ENCODE measurements at regions not wholly inside any gene's neighbourhood (a gene's known extent, or its start where the extent isn't known, plus 50 kb on each side); places are given as distances from the start of the nearest gene placed in this dataset.

- Histone ChIP-seq H3K4me1 (ENCODE audit: control insufficient read depth, insufficient read depth, low read length, poor library complexity, severe bottlenecking) (no peaks in the 10 kb centered on the region), H3K9me3 (ENCODE audit: control insufficient read depth, low read length) (no peaks in the 10 kb centered on the region), H3K27me3 (replicated peaks; ENCODE audit: control insufficient read depth, insufficient read depth, low read length, poor library complexity, severe bottlenecking) (no peaks in the 10 kb centered on the region), H3K4me3 (ENCODE audit: insufficient read depth, low read depth, low read length, poor library complexity, severe bottlenecking) (no peak overlapping the region), H3K27ac (ENCODE audit: insufficient read depth, low read length, poor library complexity, severe bottlenecking) (no peak overlapping the region), H3K36me3 (ENCODE audit: control insufficient read depth, insufficient read depth, low read length) (no peaks in the 10 kb centered on the region)
- no peak for DNase-seq
Observed at GRCh38 chr17:71527311-71527710, 593.5 kb upstream of the SOX9 start.

GRCh38 chr17:71528210-71528609 lies 592.6 kb upstream of the SOX9 start:
- H3K27ac ChIP-seq (ENCODE audit: insufficient read depth, low read length, poor library complexity, severe bottlenecking), result no peak overlapping the region
- no peaks in the 10 kb centered on the region for H3K27me3 ChIP-seq (replicated peaks; ENCODE audit: control insufficient read depth, insufficient read depth, low read length, poor library complexity, severe bottlenecking)
- H3K9me3 ChIP-seq (ENCODE audit: control insufficient read depth, low read length), result no peaks in the 10 kb centered on the region
- DNase-seq, result no peak
- H3K4me1 ChIP-seq (ENCODE audit: control insufficient read depth, insufficient read depth, low read length, poor library complexity, severe bottlenecking), result no peaks in the 10 kb centered on the region
- no peaks in the 10 kb centered on the region for H3K36me3 ChIP-seq (ENCODE audit: control insufficient read depth, insufficient read depth, low read length)
- no peak overlapping the region for H3K4me3 ChIP-seq (ENCODE audit: insufficient read depth, low read depth, low read length, poor library complexity, severe bottlenecking)

- H3K27ac ChIP-seq (ENCODE audit: insufficient read depth, low read length, poor library complexity, severe bottlenecking), result no peak overlapping the region
- no peaks in the 10 kb centered on the region for H3K9me3 ChIP-seq (ENCODE audit: control insufficient read depth, low read length)
Observed at GRCh38 chr17:71530248-71530647, 590.6 kb upstream of the SOX9 start.

DNA sequence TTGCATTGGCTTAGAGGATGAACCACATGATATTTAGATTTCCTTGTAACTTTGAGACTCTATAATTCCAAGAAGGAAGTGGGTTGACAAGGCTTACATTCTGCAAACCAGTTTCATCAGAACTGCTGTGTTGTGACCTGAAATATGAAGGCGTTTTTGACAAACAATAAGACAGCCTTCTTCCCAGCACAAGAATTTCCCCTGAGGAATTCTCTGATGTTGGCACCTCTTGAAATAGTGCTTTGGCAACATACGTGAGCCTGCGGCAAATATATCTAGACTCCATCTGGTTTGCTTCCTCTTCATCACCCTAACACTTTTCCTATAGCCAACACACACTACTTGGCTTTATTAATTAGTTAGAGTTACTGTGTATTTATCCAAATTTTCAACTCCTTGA lies 585.5 kb upstream of the SOX9 start:
- Histone ChIP-seq H3K4me1 (ENCODE audit: control insufficient read depth, insufficient read depth, low read length, poor library complexity, severe bottlenecking) (no peaks in the 10 kb centered on the region), H3K27me3 (replicated peaks; ENCODE audit: control insufficient read depth, insufficient read depth, low read length, poor library complexity, severe bottlenecking) (no peaks in the 10 kb centered on the region), H3K36me3 (ENCODE audit: control insufficient read depth, insufficient read depth, low read length) (no peaks in the 10 kb centered on the region), H3K4me3 (ENCODE audit: insufficient read depth, low read depth, low read length, poor library complexity, severe bottlenecking) (no peak overlapping the region), H3K27ac (ENCODE audit: insufficient read depth, low read length, poor library complexity, severe bottlenecking) (no peak overlapping the region), H3K9me3 (ENCODE audit: control insufficient read depth, low read length) (no peaks in the 10 kb centered on the region)
- no peak for DNase-seq

More at GRCh38 chr17:71530248-71530647, 590.6 kb upstream of the SOX9 start:
- Histone ChIP-seq H3K4me1 (ENCODE audit: control insufficient read depth, insufficient read depth, low read length, poor library complexity, severe bottlenecking) (no peaks in the 10 kb centered on the region), H3K4me3 (ENCODE audit: insufficient read depth, low read depth, low read length, poor library complexity, severe bottlenecking) (no peak overlapping the region), H3K27me3 (replicated peaks; ENCODE audit: control insufficient read depth, insufficient read depth, low read length, poor library complexity, severe bottlenecking) (no peaks in the 10 kb centered on the region), H3K36me3 (ENCODE audit: control insufficient read depth, insufficient read depth, low read length) (no peaks in the 10 kb centered on the region)
- DNase-seq, result no peak

GRCh38 chr17:71546419-71546818 lies 574.4 kb upstream of the SOX9 start:
- no peak overlapping the region for H3K27ac ChIP-seq (ENCODE audit: insufficient read depth, low read length, poor library complexity, severe bottlenecking)
- no peaks in the 10 kb centered on the region for H3K9me3 ChIP-seq (ENCODE audit: control insufficient read depth, low read length)
- H3K4me3 ChIP-seq (ENCODE audit: insufficient read depth, low read depth, low read length, poor library complexity, severe bottlenecking), result no peak overlapping the region
- no peak for DNase-seq
- no peaks in the 10 kb centered on the region for H3K36me3 ChIP-seq (ENCODE audit: control insufficient read depth, insufficient read depth, low read length)
- H3K4me1 ChIP-seq (ENCODE audit: control insufficient read depth, insufficient read depth, low read length, poor library complexity, severe bottlenecking), result no peaks in the 10 kb centered on the region
- no peaks in the 10 kb centered on the region for H3K27me3 ChIP-seq (replicated peaks; ENCODE audit: control insufficient read depth, insufficient read depth, low read length, poor library complexity, severe bottlenecking)

DNA sequence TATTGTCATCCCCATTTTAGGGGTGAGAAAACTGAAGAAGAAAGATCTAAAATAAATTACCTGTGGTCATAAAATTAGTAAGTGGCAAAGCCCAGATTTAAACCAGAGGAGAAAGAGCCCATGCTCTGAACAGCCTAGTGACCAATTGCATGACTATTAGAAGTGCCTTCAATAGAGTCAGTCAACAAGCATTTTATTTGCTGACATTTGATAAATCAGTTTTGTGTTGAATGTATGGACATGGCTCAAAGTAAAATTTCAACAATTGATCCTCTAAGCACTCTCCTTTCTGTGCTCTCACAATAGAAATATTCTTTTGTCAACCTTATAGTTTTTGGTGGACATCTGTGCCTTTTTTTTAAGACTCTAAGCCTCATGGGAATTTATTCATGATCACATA lies 572.9 kb upstream of the SOX9 start:
- H3K9me3 ChIP-seq (ENCODE audit: control insufficient read depth, low read length), result no peaks in the 10 kb centered on the region
- no peak overlapping the region for H3K4me3 ChIP-seq (ENCODE audit: insufficient read depth, low read depth, low read length, poor library complexity, severe bottlenecking)
- no peak overlapping the region for H3K27ac ChIP-seq (ENCODE audit: insufficient read depth, low read length, poor library complexity, severe bottlenecking)
- no peaks in the 10 kb centered on the region for H3K27me3 ChIP-seq (replicated peaks; ENCODE audit: control insufficient read depth, insufficient read depth, low read length, poor library complexity, severe bottlenecking)
- H3K4me1 ChIP-seq (ENCODE audit: control insufficient read depth, insufficient read depth, low read length, poor library complexity, severe bottlenecking), result no peaks in the 10 kb centered on the region
- no peak for DNase-seq
- no peaks in the 10 kb centered on the region for H3K36me3 ChIP-seq (ENCODE audit: control insufficient read depth, insufficient read depth, low read length)

- H3K27ac ChIP-seq (ENCODE audit: insufficient read depth, low read length, poor library complexity, severe bottlenecking), result no peak overlapping the region
- H3K4me1 ChIP-seq (ENCODE audit: control insufficient read depth, insufficient read depth, low read length, poor library complexity, severe bottlenecking), result no peaks in the 10 kb centered on the region
- no peak overlapping the region for H3K4me3 ChIP-seq (ENCODE audit: insufficient read depth, low read depth, low read length, poor library complexity, severe bottlenecking)
- no peak for DNase-seq
- no peaks in the 10 kb centered on the region for H3K9me3 ChIP-seq (ENCODE audit: control insufficient read depth, low read length)
- H3K27me3 ChIP-seq (replicated peaks; ENCODE audit: control insufficient read depth, insufficient read depth, low read length, poor library complexity, severe bottlenecking), result no peaks in the 10 kb centered on the region
- H3K36me3 ChIP-seq (ENCODE audit: control insufficient read depth, insufficient read depth, low read length), result no peaks in the 10 kb centered on the region
Observed at GRCh38 chr17:71548540-71549190, 572.2 kb upstream of the SOX9 start.

- H3K36me3 ChIP-seq (ENCODE audit: control insufficient read depth, insufficient read depth, low read length), result no peaks in the 10 kb centered on the region
- H3K9me3 ChIP-seq (ENCODE audit: control insufficient read depth, low read length), result no peaks in the 10 kb centered on the region
- no peak overlapping the region for H3K27ac ChIP-seq (ENCODE audit: insufficient read depth, low read length, poor library complexity, severe bottlenecking)
- H3K27me3 ChIP-seq (replicated peaks; ENCODE audit: control insufficient read depth, insufficient read depth, low read length, poor library complexity, severe bottlenecking), result no peaks in the 10 kb centered on the region
- no peak for DNase-seq
- H3K4me1 ChIP-seq (ENCODE audit: control insufficient read depth, insufficient read depth, low read length, poor library complexity, severe bottlenecking), result no peaks in the 10 kb centered on the region
- no peak overlapping the region for H3K4me3 ChIP-seq (ENCODE audit: insufficient read depth, low read depth, low read length, poor library complexity, severe bottlenecking)
Observed at GRCh38 chr17:71550675-71551074, 570.1 kb upstream of the SOX9 start.

GRCh38 chr17:71553381-71553780 lies 567.4 kb upstream of the SOX9 start:
- Histone ChIP-seq H3K36me3 (ENCODE audit: control insufficient read depth, insufficient read depth, low read length) (no peaks in the 10 kb centered on the region), H3K27me3 (replicated peaks; ENCODE audit: control insufficient read depth, insufficient read depth, low read length, poor library complexity, severe bottlenecking) (no peaks in the 10 kb centered on the region), H3K4me3 (ENCODE audit: insufficient read depth, low read depth, low read length, poor library complexity, severe bottlenecking) (no peak overlapping the region), H3K4me1 (ENCODE audit: control insufficient read depth, insufficient read depth, low read length, poor library complexity, severe bottlenecking) (no peaks in the 10 kb centered on the region), H3K9me3 (ENCODE audit: control insufficient read depth, low read length) (no peaks in the 10 kb centered on the region), H3K27ac (ENCODE audit: insufficient read depth, low read length, poor library complexity, severe bottlenecking) (no peak overlapping the region)
- DNase-seq, result no peak

DNA sequence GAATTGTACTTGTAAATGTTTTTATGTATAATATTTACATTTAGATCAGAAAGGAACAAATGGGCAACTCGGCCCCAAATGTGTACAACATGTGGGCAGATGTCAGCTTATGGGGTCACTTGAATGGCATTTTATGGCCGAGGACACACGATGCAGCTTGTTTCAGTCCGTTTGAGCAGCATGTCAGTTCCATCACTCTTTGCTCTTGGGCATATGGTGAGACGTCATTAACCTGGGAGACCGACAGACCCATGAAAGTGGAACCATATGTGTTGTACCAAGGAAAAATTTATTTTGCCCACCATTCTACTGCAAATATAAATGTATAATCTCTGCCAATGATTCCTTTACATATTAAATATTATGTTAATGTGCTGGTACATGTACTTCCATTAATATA lies 561.9 kb upstream of the SOX9 start:
- Histone ChIP-seq H3K27me3 (replicated peaks; ENCODE audit: control insufficient read depth, insufficient read depth, low read length, poor library complexity, severe bottlenecking) (no peaks in the 10 kb centered on the region), H3K9me3 (ENCODE audit: control insufficient read depth, low read length) (no peaks in the 10 kb centered on the region)
- DNase-seq, result no peak

More for the DNA sequence above, 561.9 kb upstream of the SOX9 start:
- Histone ChIP-seq H3K4me1 (ENCODE audit: control insufficient read depth, insufficient read depth, low read length, poor library complexity, severe bottlenecking) (no peaks in the 10 kb centered on the region), H3K27ac (ENCODE audit: insufficient read depth, low read length, poor library complexity, severe bottlenecking) (no peak overlapping the region), H3K4me3 (ENCODE audit: insufficient read depth, low read depth, low read length, poor library complexity, severe bottlenecking) (no peak overlapping the region), H3K36me3 (ENCODE audit: control insufficient read depth, insufficient read depth, low read length) (no peaks in the 10 kb centered on the region)
